Osteoblast (primary cell): ENCODE measurements at regions not wholly inside any gene's neighbourhood (a gene's known extent, or its start where the extent isn't known, plus 50 kb on each side); places are given as distances from the start of the nearest gene placed in this dataset.
A peak's percentile ranks its signal among the peaks of the same experiment; 100 is the strongest.

Experiments used
- DNase-seq: peaks from one replicate; pipeline ENCODE4 v3.0.0; 2011; ENCODE audit warnings: low spot score, mixed read lengths; ENCODE audit not compliant: insufficient read length; ENCODE audit errors: missing footprints
- H2AFZ ChIP-seq: 2 replicates; pipeline ENCODE4 v1.6.0; 2011; ENCODE audit warnings: mild to moderate bottlenecking, low read length
- H3K27ac ChIP-seq: 2 replicates; pipeline ENCODE4 v1.5.1; 2011; ENCODE audit warnings: mild to moderate bottlenecking, low read depth, low read length, moderate library complexity
- H3K27me3 ChIP-seq: 2 replicates; pipeline ENCODE4 v1.6.0; 2012; ENCODE audit warnings: mild to moderate bottlenecking, control low read depth, inconsistent platforms, low read length, moderate library complexity; ENCODE audit not compliant: insufficient read depth
- H3K36me3 ChIP-seq: 2 replicates; pipeline ENCODE4 v1.5.1; 2011; ENCODE audit warnings: mild to moderate bottlenecking, low read length, control low read depth, moderate library complexity; ENCODE audit not compliant: insufficient read depth
- H3K4me1 ChIP-seq: 2 replicates; pipeline ENCODE4 v1.5.1; 2011; ENCODE audit warnings: mild to moderate bottlenecking, low read length, control low read depth, moderate library complexity; ENCODE audit not compliant: insufficient read depth
- H3K4me2 ChIP-seq: 2 replicates; pipeline ENCODE4 v1.6.0; 2011; ENCODE audit warnings: mild to moderate bottlenecking, low read length; ENCODE audit not compliant: insufficient read depth
- H3K4me3 ChIP-seq: fragments of 200-600 bp; sonication (generic); 3 replicates; pipeline ENCODE4 v1.5.1; 2012; ENCODE audit warnings: mild to moderate bottlenecking, low read length, inconsistent platforms; ENCODE audit not compliant: insufficient read depth
- H3K79me2 ChIP-seq: 2 replicates; pipeline ENCODE4 v1.6.0; 2012; ENCODE audit warnings: mild to moderate bottlenecking, low read length, control low read depth, inconsistent platforms; ENCODE audit not compliant: insufficient read depth
- H3K9me3 ChIP-seq: 2 replicates; pipeline ENCODE4 v1.5.1; 2011; ENCODE audit warnings: low read depth, low read length, control low read depth
- H4K20me1 ChIP-seq: 2 replicates; pipeline ENCODE4 v1.6.0; 2012; ENCODE audit warnings: mild to moderate bottlenecking, low read length, control low read depth; ENCODE audit not compliant: insufficient read depth
- TF ChIP-seq, protein P1 (sequence below): IDR thresholded peaks from 2 replicates; pipeline ENCODE4 v1.5.1; 2011; ENCODE audit warnings: mild to moderate bottlenecking, low read depth, low read length, moderate library complexity; ENCODE audit errors: extremely low read depth

DNA sequence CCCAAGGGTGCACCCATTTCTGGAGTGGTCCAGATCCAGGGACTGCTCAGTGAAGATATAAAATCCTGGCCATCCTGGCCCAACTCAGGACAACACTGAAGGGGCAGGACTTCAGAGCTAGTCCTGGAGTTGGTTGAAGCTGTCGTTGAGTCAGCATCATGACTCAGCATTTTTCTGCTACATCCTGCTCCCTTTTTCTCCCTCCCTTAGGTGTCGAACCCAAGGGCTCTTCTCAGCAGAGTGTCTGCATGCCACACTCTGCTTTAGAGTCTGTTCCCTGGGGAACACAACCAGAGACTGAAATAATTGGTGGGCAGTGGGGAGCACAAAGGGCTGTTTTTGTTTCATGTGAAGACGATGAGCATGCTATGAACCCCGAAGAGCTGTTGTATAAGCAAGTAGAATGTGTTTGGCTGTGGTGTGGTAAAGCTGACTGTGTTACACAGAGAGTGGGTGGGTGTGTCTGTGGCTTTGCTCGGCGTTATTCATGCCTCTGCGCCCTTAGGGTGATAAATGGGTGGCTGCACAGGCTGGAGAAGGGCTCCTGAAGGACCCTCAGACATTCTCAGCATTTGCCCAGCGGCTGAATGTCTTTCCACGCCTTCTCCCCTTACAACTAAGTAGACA, 167.2 kb downstream of the CYYR1 start:
- Histone ChIP-seq H3K4me3 (peak overlapping the region; percentile 66), H2AFZ (peak overlapping the region; percentile 87), H3K27ac (peak overlapping the region; percentile 0), H3K27me3 (no peaks in the 10 kb centered on the region), H3K36me3 (no peaks in the 10 kb centered on the region), H3K4me2 (peak overlapping the region; percentile 88), H3K9me3 (no peaks in the 10 kb centered on the region), H4K20me1 (no peaks in the 10 kb centered on the region), H3K4me1 (peaks cover 19% of the 10 kb centered on the region), H3K79me2 (no peaks in the 10 kb centered on the region)
- TF ChIP-seq, protein P1, sequence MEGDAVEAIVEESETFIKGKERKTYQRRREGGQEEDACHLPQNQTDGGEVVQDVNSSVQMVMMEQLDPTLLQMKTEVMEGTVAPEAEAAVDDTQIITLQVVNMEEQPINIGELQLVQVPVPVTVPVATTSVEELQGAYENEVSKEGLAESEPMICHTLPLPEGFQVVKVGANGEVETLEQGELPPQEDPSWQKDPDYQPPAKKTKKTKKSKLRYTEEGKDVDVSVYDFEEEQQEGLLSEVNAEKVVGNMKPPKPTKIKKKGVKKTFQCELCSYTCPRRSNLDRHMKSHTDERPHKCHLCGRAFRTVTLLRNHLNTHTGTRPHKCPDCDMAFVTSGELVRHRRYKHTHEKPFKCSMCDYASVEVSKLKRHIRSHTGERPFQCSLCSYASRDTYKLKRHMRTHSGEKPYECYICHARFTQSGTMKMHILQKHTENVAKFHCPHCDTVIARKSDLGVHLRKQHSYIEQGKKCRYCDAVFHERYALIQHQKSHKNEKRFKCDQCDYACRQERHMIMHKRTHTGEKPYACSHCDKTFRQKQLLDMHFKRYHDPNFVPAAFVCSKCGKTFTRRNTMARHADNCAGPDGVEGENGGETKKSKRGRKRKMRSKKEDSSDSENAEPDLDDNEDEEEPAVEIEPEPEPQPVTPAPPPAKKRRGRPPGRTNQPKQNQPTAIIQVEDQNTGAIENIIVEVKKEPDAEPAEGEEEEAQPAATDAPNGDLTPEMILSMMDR = no peak
- DNase-seq = peak; percentile 58

DNA sequence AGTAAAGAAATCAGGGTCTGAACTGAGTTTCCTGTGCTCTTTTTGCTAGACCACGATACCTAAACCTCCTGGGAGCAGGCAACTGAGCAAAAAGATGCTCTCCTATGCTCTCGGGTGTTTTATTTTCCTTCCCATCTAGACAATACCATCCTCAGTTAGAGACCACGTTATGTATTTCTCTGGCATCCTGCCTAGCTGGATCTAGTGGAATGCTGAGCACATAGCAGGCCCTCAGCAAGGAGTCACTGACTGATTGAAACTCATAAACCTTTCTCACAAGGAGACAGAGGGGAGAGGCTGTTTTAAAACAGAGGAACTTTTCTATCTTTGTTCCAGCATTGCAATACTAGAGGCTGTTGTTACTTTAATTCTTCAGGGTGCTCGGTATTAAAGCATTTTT, 168.0 kb downstream of the CYYR1 start:
- Histone ChIP-seq H3K9me3 (no peaks in the 10 kb centered on the region), H3K4me2 (peak overlapping the region; percentile 88), H3K4me1 (peaks cover 19% of the 10 kb centered on the region), H3K27ac (no peak overlapping the region), H3K27me3 (no peaks in the 10 kb centered on the region), H3K36me3 (no peaks in the 10 kb centered on the region), H2AFZ (peak overlapping the region; percentile 28), H3K4me3 (no peak overlapping the region), H4K20me1 (no peaks in the 10 kb centered on the region), H3K79me2 (no peaks in the 10 kb centered on the region)
- TF ChIP-seq, protein P1 = no peak
- DNase-seq = no peak

DNA sequence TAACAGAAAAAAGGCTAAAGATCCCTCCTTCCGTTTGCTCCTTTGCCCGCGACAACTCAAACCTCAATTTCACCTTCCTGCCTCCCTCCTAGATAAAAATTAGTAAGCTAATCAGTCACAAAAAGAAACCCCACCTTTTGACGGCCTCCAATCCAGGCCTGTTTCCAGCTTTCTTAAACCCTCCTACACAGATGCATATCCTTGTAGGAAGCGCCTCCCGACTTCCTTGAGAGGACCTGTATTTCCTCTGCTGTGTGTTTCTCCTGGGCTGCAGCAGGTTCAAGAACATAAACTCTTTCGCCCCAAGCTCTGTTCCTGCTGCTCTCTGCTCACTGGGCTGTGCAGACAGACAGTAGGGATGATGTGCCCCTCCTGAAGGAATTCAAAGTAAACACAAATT, 168.8 kb downstream of the CYYR1 start:
- no peaks in the 10 kb centered on the region for H3K27me3 ChIP-seq
- no peak overlapping the region for H3K4me3 ChIP-seq
- no peak overlapping the region for H3K27ac ChIP-seq
- H3K4me2 ChIP-seq = no peak overlapping the region
- H3K36me3 ChIP-seq = no peaks in the 10 kb centered on the region
- DNase-seq = no peak
- no peak overlapping the region for H2AFZ ChIP-seq
- H4K20me1 ChIP-seq = no peaks in the 10 kb centered on the region
- TF ChIP-seq, protein P1 = no peak
- H3K4me1 ChIP-seq = peaks cover 19% of the 10 kb centered on the region
- H3K79me2 ChIP-seq = no peaks in the 10 kb centered on the region
- H3K9me3 ChIP-seq = no peaks in the 10 kb centered on the region

DNA sequence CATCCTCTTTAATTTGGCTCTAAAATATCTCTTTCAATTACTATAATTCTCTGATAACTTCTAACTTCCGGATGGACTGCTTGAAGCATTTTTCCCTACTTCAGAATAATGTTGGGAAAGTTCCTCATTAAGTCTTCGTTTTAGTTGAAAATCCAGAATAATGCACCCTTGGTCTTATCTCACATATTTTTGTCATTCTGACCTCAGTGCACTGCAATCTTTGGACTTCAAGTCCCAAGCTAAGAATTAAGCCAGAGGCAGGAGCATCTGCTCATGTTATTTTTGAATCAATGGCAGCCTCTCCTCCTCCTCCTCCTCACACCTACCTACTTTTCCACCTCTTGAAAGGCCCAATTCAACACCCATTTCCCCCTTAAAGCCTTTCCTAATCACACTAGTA, 169.8 kb downstream of the CYYR1 start:
- no peaks in the 10 kb centered on the region for H3K79me2 ChIP-seq
- no peak overlapping the region for H3K4me2 ChIP-seq
- no peaks in the 10 kb centered on the region for H4K20me1 ChIP-seq
- H3K27me3 ChIP-seq = no peaks in the 10 kb centered on the region
- no peak for DNase-seq
- no peaks in the 10 kb centered on the region for H3K36me3 ChIP-seq
- TF ChIP-seq, protein P1 = no peak
- H3K27ac ChIP-seq = no peak overlapping the region
- no peak overlapping the region for H2AFZ ChIP-seq
- no peak overlapping the region for H3K4me3 ChIP-seq
- no peaks in the 10 kb centered on the region for H3K9me3 ChIP-seq
- peaks cover 19% of the 10 kb centered on the region for H3K4me1 ChIP-seq
